ENCODE measurements at regions not wholly inside any gene's neighbourhood (a gene's known extent, or its start where the extent isn't known, plus 50 kb on each side); places are given as distances from the start of the nearest gene placed in this dataset.

- H3K36me3 Mint-ChIP-seq (ENCODE audit: low read depth) = no peaks in the 10 kb centered on the region
- no peaks in the 10 kb centered on the region for H3K9me2 ChIP-seq (ENCODE audit: insufficient read depth)
- TF ChIP-seq ZNF462 (CRISPR knock-in tag; IDR thresholded peaks at IDR 0.05) (no peak), STAT1 (IDR thresholded peaks at IDR 0.05; ENCODE audit: unreplicated experiment) (no peak), NANOG (IDR thresholded peaks at IDR 0.05; ENCODE audit: borderline replicate concordance) (no peak), ZNF114 (CRISPR knock-in tag; IDR thresholded peaks at IDR 0.05) (no peak), EZH2 (IDR thresholded peaks at IDR 0.05; ENCODE audit: low read depth, unreplicated experiment) (no peak), REST (IDR thresholded peaks at IDR 0.05; ENCODE audit: unreplicated experiment) (no peak), CREB1 (CRISPR knock-in tag; IDR thresholded peaks at IDR 0.05; ENCODE audit: low read depth) (no peak), ZNF331 (CRISPR knock-in tag; IDR thresholded peaks at IDR 0.05; ENCODE audit: low read depth) (no peak), POLR2AphosphoS5 (IDR thresholded peaks at IDR 0.05; ENCODE audit: low read depth) (no peak), EZH2phosphoT487 (IDR thresholded peaks at IDR 0.05; ENCODE audit: unreplicated experiment) (no peak), JUNB (IDR thresholded peaks at IDR 0.05; ENCODE audit: unreplicated experiment) (no peak), ETS1 (IDR thresholded peaks at IDR 0.05) (no peak), CTCF (conservative IDR thresholded peaks at IDR 0.05; ENCODE audit: low read depth in 2 of 2) (no peak)
- no peaks in the 10 kb centered on the region for H3F3A ChIP-seq (replicated peaks; ENCODE audit: low read depth)
- H3K4me3 Mint-ChIP-seq = no peak overlapping the region
- H3K27ac ChIP-seq (ENCODE audit: low read depth) = no peak overlapping the region
- H3K4me1 Mint-ChIP-seq = peaks cover 8% of the 10 kb centered on the region
- ATAC-seq = no peak
- H3K4me3 ChIP-seq = no peak overlapping the region
- no peaks in the 10 kb centered on the region for H3K27me3 Mint-ChIP-seq (ENCODE audit: insufficient read depth, low read depth, poor library complexity)
- no peak for DNase-seq (ENCODE audit: low spot score)
- no peaks in the 10 kb centered on the region for H3K79me2 ChIP-seq (replicated peaks; ENCODE audit: insufficient read depth)
- no peaks in the 10 kb centered on the region for H3K36me3 ChIP-seq (ENCODE audit: insufficient read depth)
- no peaks in the 10 kb centered on the region for H3K4me1 ChIP-seq (ENCODE audit: insufficient read depth)
- no peak overlapping the region for H3K4me2 ChIP-seq
- H3K27ac Mint-ChIP-seq = no peak overlapping the region
- no peak overlapping the region for H2AFZ ChIP-seq
- no peaks in the 10 kb centered on the region for H3K9me3 Mint-ChIP-seq
- H4K20me1 ChIP-seq (replicated peaks; ENCODE audit: insufficient read depth) = no peaks in the 10 kb centered on the region
- no peaks in the 10 kb centered on the region for H3K27me3 ChIP-seq (ENCODE audit: insufficient read depth)
Measured at GRCh38 chr2:161104054-161104553, 56.1 kb upstream of the TANK start.
